ENCODE measurements at regions not wholly inside any gene's neighbourhood (a gene's known extent, or its start where the extent isn't known, plus 50 kb on each side); places are given as distances from the start of the nearest gene placed in this dataset.

DNA sequence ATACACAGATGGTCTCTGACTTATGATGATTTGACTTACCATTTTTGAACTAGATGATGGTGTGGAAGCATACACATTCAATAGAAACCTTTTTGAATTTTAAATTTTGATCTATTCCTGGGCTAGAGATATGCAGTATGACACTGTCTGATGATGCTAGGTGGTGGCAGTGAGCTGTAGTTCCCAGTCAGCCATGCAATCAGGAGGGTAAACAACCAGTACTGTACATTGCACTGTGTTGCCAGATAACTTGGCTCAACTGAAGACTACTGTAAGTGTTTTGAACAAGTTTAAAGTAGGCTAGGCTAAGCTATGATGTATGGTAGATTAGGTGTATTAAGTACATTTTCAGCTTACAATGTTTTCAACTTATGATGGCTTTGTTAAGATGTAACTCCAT, 859.1 kb upstream of the ARRDC3 start:
- TF ChIP-seq, protein P1, sequence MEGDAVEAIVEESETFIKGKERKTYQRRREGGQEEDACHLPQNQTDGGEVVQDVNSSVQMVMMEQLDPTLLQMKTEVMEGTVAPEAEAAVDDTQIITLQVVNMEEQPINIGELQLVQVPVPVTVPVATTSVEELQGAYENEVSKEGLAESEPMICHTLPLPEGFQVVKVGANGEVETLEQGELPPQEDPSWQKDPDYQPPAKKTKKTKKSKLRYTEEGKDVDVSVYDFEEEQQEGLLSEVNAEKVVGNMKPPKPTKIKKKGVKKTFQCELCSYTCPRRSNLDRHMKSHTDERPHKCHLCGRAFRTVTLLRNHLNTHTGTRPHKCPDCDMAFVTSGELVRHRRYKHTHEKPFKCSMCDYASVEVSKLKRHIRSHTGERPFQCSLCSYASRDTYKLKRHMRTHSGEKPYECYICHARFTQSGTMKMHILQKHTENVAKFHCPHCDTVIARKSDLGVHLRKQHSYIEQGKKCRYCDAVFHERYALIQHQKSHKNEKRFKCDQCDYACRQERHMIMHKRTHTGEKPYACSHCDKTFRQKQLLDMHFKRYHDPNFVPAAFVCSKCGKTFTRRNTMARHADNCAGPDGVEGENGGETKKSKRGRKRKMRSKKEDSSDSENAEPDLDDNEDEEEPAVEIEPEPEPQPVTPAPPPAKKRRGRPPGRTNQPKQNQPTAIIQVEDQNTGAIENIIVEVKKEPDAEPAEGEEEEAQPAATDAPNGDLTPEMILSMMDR (IDR thresholded peaks at IDR 0.05) = no peak
- TF ChIP-seq ZFX (IDR thresholded peaks at IDR 0.05; ENCODE audit: borderline replicate concordance) = no peak
